Gastroesophageal sphincter (tissue), 3 donors: ENCODE measurements at regions not wholly inside any gene's neighbourhood (a gene's known extent, or its start where the extent isn't known, plus 50 kb on each side); places are given as distances from the start of the nearest gene placed in this dataset.

ENCODE experiments used
- CTCF ChIP-seq, 4 experiments: fragments of 200-600 bp in 2 of 4; fragments of 450-650 bp in 2 of 4; sonication (generic) in 1 of 4; IDR thresholded peaks; one replicate each; pipeline ENCODE4 v1.5.1; 2017 to 2019; ENCODE audit warnings: antibody characterized with exemption in 4 of 4, mild to moderate bottlenecking in 2 of 4, moderate library complexity in 2 of 4
- POLR2A ChIP-seq, 2 donors: fragments of 450-650 bp; IDR thresholded peaks; one replicate each; pipeline ENCODE4 v1.6.1; 2017; ENCODE audit warnings: antibody characterized with exemption in 2 of 2, mild to moderate bottlenecking in 2 of 2, moderate library complexity in 1 of 2
- POLR2AphosphoS5 ChIP-seq: sonication (generic); formaldehyde crosslinking; IDR thresholded peaks from one replicate; pipeline ENCODE4 v1.6.1; 2017; ENCODE audit warnings: antibody characterized with exemption

DNA sequence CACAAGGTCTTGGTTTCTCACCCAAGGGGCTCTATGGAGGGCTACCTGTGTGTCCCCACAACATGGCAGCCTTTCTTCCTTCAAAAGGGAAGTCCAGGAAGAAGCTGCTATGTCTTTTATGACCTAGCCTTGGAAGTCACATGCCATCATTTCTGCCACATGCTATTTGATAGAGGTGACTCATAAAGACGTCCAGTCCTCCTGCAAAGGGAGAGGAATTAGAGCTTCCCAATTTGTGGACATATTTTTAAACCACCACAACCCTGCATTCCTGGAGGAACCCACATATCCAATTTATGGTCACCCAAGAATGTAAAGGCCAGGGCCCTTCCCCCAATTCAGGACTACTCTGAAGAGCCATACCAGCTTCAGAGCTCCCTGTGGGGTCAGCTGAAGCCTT, 246.2 kb downstream of the CYP26B1 start:
- TF ChIP-seq CTCF (IDR thresholded peaks at IDR 0.05) (no peak), POLR2AphosphoS5 (no peak), POLR2A (IDR thresholded peaks at IDR 0.05) (no peak)
